Neural progenitor cell (in vitro differentiated cells): ENCODE measurements at regions not wholly inside any gene's neighbourhood (a gene's known extent, or its start where the extent isn't known, plus 50 kb on each side); places are given as distances from the start of the nearest gene placed in this dataset.

Source experiments
- DNase-seq: peaks from one replicate; pipeline ENCODE4 v3.0.0-alpha.2; 2016; ENCODE audit warnings: low spot score
- H2AFZ ChIP-seq: fragments of 200-600 bp; sonication (generic); replicated peaks from 2 replicates; pipeline ENCODE4 v1.6.1; 2016; ENCODE audit warnings: antibody characterized with exemption
- H3F3A ChIP-seq: fragments of 200-600 bp; sonication (generic); 2 replicates; pipeline ENCODE4 v1.6.1; 2016; ENCODE audit warnings: antibody characterized with exemption, low read depth
- H3K27ac ChIP-seq: fragments of 200-600 bp; sonication (generic); 2 replicates; pipeline ENCODE4 v1.5.1; 2016; ENCODE audit warnings: mild to moderate bottlenecking
- H3K27me3 ChIP-seq: fragments of 200-600 bp; sonication (generic); 2 replicates; pipeline ENCODE4 v1.6.1; 2016; ENCODE audit warnings: mild to moderate bottlenecking, moderate library complexity
- H3K36me3 ChIP-seq: fragments of 200-600 bp; sonication (generic); 2 replicates; pipeline ENCODE4 v1.5.1; 2016
- H3K4me1 ChIP-seq: fragments of 200-600 bp; sonication (generic); 2 replicates; pipeline ENCODE4 v1.6.1; 2016; ENCODE audit warnings: mixed run types
- H3K4me2 ChIP-seq: fragments of 200-600 bp; sonication (generic); 2 replicates; pipeline ENCODE4 v1.6.1; 2016
- H3K4me3 ChIP-seq: fragments of 200-600 bp; sonication (generic); 2 replicates; pipeline ENCODE4 v1.5.1; 2016
- H3K79me2 ChIP-seq: fragments of 200-600 bp; sonication (generic); 2 replicates; pipeline ENCODE4 v1.6.1; 2016; ENCODE audit warnings: low read depth
- H3K9ac ChIP-seq: fragments of 200-600 bp; sonication (generic); 2 replicates; pipeline ENCODE4 v1.6.1; 2016
- H3K9me3 ChIP-seq: fragments of 200-600 bp; sonication (generic); 2 replicates; pipeline ENCODE4 v1.5.1; 2016; ENCODE audit warnings: low read depth
- H4K20me1 ChIP-seq: fragments of 200-600 bp; sonication (generic); 2 replicates; pipeline ENCODE4 v1.6.1; 2016; ENCODE audit warnings: low read depth
- H3K27ac Mint-ChIP-seq: 3 replicates; pipeline ENCODE4 v1.8.0; 2021; ENCODE audit warnings: mixed read lengths
- H3K27me3 Mint-ChIP-seq: 2 replicates; pipeline ENCODE4 v1.8.0; 2022; ENCODE audit warnings: low read depth, mild to moderate bottlenecking, inconsistent platforms, moderate library complexity, mixed read lengths; ENCODE audit not compliant: insufficient read depth
- H3K36me3 Mint-ChIP-seq: 3 replicates; pipeline ENCODE4 v1.8.0; 2021; ENCODE audit warnings: mixed read lengths
- H3K4me1 Mint-ChIP-seq: 3 replicates; pipeline ENCODE4 v1.8.0; 2021; ENCODE audit warnings: mixed read lengths
- H3K4me3 Mint-ChIP-seq: 3 replicates; pipeline ENCODE4 v1.8.0; 2021; ENCODE audit warnings: mild to moderate bottlenecking, moderate library complexity, mixed read lengths
- H3K9me3 Mint-ChIP-seq: 3 replicates; pipeline ENCODE4 v1.8.0; 2020; ENCODE audit warnings: mixed read lengths
- EZH2 ChIP-seq: fragments of 200-600 bp; sonication (generic); IDR thresholded peaks from 2 replicates; pipeline ENCODE4 v1.6.1; 2017; ENCODE audit warnings: antibody characterized with exemption, mild to moderate bottlenecking, moderate library complexity
- EZH2phosphoT487 ChIP-seq: fragments of 200-600 bp; sonication (generic); IDR thresholded peaks from 2 replicates; pipeline ENCODE4 v1.6.1; 2017; ENCODE audit warnings: antibody characterized with exemption
- TF ChIP-seq, protein P1 (sequence below): fragments of 200-600 bp; sonication (generic); IDR thresholded peaks from 2 replicates; pipeline ENCODE4 v1.5.1; 2017; ENCODE audit warnings: antibody characterized with exemption, mild to moderate bottlenecking

DNA sequence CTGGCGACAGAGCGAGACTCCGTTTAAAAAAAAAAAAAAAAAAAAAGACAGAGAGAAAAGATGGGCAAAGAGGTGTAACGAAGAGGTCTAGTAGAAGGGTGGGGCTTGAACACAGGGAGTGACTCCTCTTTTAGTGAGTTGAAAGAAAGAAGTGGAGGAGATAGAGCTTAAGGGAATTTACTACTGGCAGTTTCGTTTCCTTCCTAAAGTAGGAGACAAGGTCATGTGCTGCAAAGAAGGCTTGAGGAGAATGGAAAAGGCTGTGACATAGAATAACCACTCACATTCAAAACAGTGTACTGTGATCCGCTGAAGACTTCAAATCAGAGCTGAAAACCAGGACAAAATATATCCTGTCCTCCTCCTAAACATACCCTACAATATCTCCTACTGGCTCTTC lies 63.8 kb upstream of the EIF2S2 start:
- no peak overlapping the region for H2AFZ ChIP-seq
- no peak overlapping the region for H3K27ac Mint-ChIP-seq
- H3K4me3 ChIP-seq, result no peak overlapping the region
- no peak for DNase-seq
- no peaks in the 10 kb centered on the region for H3K27me3 Mint-ChIP-seq
- no peaks in the 10 kb centered on the region for H3K36me3 ChIP-seq
- H3K9me3 Mint-ChIP-seq, result no peaks in the 10 kb centered on the region
- H3K9ac ChIP-seq, result no peak overlapping the region
- H3K9me3 ChIP-seq, result no peaks in the 10 kb centered on the region
- TF ChIP-seq EZH2 (no peak), EZH2phosphoT487 (no peak)
- TF ChIP-seq, protein P1, sequence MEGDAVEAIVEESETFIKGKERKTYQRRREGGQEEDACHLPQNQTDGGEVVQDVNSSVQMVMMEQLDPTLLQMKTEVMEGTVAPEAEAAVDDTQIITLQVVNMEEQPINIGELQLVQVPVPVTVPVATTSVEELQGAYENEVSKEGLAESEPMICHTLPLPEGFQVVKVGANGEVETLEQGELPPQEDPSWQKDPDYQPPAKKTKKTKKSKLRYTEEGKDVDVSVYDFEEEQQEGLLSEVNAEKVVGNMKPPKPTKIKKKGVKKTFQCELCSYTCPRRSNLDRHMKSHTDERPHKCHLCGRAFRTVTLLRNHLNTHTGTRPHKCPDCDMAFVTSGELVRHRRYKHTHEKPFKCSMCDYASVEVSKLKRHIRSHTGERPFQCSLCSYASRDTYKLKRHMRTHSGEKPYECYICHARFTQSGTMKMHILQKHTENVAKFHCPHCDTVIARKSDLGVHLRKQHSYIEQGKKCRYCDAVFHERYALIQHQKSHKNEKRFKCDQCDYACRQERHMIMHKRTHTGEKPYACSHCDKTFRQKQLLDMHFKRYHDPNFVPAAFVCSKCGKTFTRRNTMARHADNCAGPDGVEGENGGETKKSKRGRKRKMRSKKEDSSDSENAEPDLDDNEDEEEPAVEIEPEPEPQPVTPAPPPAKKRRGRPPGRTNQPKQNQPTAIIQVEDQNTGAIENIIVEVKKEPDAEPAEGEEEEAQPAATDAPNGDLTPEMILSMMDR, result no peak
- peaks cover 9% of the 10 kb centered on the region for H3K4me1 ChIP-seq
- H3K27ac ChIP-seq, result no peak overlapping the region
- peaks cover under 1% of the 10 kb centered on the region for H3K4me1 Mint-ChIP-seq
- no peaks in the 10 kb centered on the region for H4K20me1 ChIP-seq
- H3F3A ChIP-seq, result peaks cover 3% of the 10 kb centered on the region
- H3K36me3 Mint-ChIP-seq, result no peaks in the 10 kb centered on the region
- H3K79me2 ChIP-seq, result no peaks in the 10 kb centered on the region
- no peaks in the 10 kb centered on the region for H3K27me3 ChIP-seq
- H3K4me3 Mint-ChIP-seq, result no peak overlapping the region
- H3K4me2 ChIP-seq, result no peak overlapping the region

DNA sequence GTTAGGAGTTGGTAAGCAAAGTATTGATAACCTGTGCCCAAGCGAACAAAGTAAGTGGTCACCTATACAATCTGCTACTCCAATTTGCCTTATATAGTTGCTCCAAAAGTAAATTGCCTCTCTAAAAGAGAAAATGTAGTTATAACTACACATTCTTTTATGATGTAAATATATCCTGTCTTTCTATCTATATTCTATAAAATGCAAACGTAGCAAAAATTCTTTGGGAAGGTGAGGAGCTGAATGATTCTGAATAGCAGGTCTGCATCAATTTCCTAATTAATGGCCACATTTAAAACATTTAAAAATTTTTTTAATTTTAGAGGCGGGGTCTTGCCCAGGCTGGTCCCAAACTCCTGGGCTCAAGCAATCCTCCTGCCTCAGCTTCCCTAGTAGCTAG lies 64.2 kb upstream of the ASIP start:
- Mint-ChIP-seq H3K4me1 (peaks cover 5% of the 10 kb centered on the region), H3K27ac (no peak overlapping the region), H3K27me3 (no peaks in the 10 kb centered on the region), H3K4me3 (no peak overlapping the region), H3K9me3 (no peaks in the 10 kb centered on the region), H3K36me3 (no peaks in the 10 kb centered on the region)
- no peaks in the 10 kb centered on the region for H3K9me3 ChIP-seq
- no peaks in the 10 kb centered on the region for H4K20me1 ChIP-seq
- no peaks in the 10 kb centered on the region for H3K36me3 ChIP-seq
- no peak for DNase-seq
- no peak overlapping the region for H2AFZ ChIP-seq
- no peak overlapping the region for H3K9ac ChIP-seq
- no peak overlapping the region for H3K27ac ChIP-seq
- no peaks in the 10 kb centered on the region for H3K27me3 ChIP-seq
- no peaks in the 10 kb centered on the region for H3K79me2 ChIP-seq
- H3K4me1 ChIP-seq, result peaks cover 12% of the 10 kb centered on the region
- no peak overlapping the region for H3K4me2 ChIP-seq
- TF ChIP-seq EZH2phosphoT487 (no peak), EZH2 (no peak)
- TF ChIP-seq, protein P1, result no peak
- H3K4me3 ChIP-seq, result no peak overlapping the region
- H3F3A ChIP-seq, result peaks cover 3% of the 10 kb centered on the region

DNA sequence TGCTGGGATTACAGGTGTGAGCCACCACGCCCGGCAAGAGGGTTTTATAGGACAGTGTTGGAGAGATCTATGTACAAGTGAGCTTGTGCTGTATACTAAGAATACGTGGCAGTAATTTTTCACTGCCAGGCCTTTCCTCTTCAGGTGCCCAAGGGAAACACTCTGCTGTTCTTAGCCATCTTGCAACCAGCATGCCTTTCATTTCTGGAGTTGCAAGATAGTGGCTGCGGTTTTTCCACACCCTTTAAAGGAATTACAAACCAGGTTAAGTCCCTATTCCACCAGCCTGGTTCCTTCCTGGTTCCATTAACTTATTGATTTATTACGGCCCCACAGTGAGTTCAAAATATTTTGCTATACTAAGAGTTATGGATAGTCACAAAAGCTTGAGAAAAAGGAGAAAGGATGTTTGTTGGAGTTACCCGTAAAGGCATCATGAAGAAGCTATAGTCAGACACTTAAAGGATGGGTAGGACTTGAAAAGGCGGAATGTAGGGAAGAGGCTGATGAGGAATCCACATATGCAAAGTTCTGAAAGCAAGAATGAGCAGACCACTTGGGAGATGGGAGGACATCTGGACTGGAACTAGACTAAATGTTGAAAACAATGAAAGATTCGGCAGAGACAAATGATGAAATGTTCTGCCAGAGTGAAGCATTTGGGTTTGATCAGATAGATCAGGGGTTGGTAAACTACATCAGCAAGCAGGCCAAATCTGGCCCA lies 61.4 kb upstream of the ASIP start:
- no peaks in the 10 kb centered on the region for H3K36me3 Mint-ChIP-seq
- TF ChIP-seq, protein P1, result no peak
- no peak for TF ChIP-seq EZH2
- no peak for TF ChIP-seq EZH2phosphoT487
- no peak overlapping the region for H3K4me2 ChIP-seq
- H3K27me3 Mint-ChIP-seq, result no peaks in the 10 kb centered on the region
- no peak overlapping the region for H3K9ac ChIP-seq
- peaks cover 3% of the 10 kb centered on the region for H3F3A ChIP-seq
- peaks cover 12% of the 10 kb centered on the region for H3K4me1 ChIP-seq
- no peak for DNase-seq
- no peaks in the 10 kb centered on the region for H3K79me2 ChIP-seq
- H3K9me3 Mint-ChIP-seq, result no peaks in the 10 kb centered on the region
- no peaks in the 10 kb centered on the region for H3K36me3 ChIP-seq
- H3K4me1 Mint-ChIP-seq, result peaks cover 5% of the 10 kb centered on the region
- H3K27me3 ChIP-seq, result no peaks in the 10 kb centered on the region
- H2AFZ ChIP-seq, result no peak overlapping the region
- no peak overlapping the region for H3K4me3 ChIP-seq
- H3K27ac Mint-ChIP-seq, result no peak overlapping the region
- H4K20me1 ChIP-seq, result no peaks in the 10 kb centered on the region
- H3K9me3 ChIP-seq, result no peaks in the 10 kb centered on the region
- no peak overlapping the region for H3K4me3 Mint-ChIP-seq
- H3K27ac ChIP-seq, result no peak overlapping the region
